ENCODE measurements at regions not wholly inside any gene's neighbourhood (a gene's known extent, or its start where the extent isn't known, plus 50 kb on each side); places are given as distances from the start of the nearest gene placed in this dataset.

DNA sequence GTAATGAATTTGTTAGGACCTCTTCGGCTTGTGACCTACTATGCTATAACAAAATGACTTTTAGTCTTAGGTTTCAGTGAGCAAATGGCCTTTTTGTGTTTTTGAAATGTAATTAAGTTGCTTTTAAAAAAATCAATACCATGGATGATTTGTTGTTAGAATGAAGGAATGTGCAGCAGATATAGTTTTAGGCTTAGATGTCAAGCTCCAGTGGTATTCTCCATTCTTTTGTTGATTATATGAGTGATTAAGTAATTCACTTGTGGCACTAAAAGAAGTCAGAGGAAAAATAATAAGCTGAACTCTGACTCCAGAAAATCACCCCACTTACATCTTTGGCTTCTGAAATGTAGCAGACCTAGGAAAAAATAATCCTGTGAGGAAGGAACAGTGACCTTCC, 474.1 kb upstream of the MIS18BP1 start:
- TF ChIP-seq, protein P1, sequence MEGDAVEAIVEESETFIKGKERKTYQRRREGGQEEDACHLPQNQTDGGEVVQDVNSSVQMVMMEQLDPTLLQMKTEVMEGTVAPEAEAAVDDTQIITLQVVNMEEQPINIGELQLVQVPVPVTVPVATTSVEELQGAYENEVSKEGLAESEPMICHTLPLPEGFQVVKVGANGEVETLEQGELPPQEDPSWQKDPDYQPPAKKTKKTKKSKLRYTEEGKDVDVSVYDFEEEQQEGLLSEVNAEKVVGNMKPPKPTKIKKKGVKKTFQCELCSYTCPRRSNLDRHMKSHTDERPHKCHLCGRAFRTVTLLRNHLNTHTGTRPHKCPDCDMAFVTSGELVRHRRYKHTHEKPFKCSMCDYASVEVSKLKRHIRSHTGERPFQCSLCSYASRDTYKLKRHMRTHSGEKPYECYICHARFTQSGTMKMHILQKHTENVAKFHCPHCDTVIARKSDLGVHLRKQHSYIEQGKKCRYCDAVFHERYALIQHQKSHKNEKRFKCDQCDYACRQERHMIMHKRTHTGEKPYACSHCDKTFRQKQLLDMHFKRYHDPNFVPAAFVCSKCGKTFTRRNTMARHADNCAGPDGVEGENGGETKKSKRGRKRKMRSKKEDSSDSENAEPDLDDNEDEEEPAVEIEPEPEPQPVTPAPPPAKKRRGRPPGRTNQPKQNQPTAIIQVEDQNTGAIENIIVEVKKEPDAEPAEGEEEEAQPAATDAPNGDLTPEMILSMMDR (IDR thresholded peaks at IDR 0.05), result no peak
- TF ChIP-seq POLR2A (IDR thresholded peaks at IDR 0.05), result no peak

All from thyroid gland (tissue), 4 donors.